Activated naive CD8-positive, alpha-beta T cell treated with anti-CD3 and anti-CD28 coated beads, Interleukin-2, amount 50 U/mL, for 24 hours (primary cell): ENCODE measurements at regions not wholly inside any gene's neighbourhood (a gene's known extent, or its start where the extent isn't known, plus 50 kb on each side); places are given as distances from the start of the nearest gene placed in this dataset.

Experiments
- ATAC-seq: fragments of 150-1000 bp; cut with Tn5 transposase; one replicate; pipeline ENCODE4 v1.10.0; 2021
- DNase-seq: peaks from one replicate; pipeline ENCODE4 v3.0.0; 2021
- H3K27ac Mint-ChIP-seq: one replicate; pipeline ENCODE4 v1.8.0; 2021; ENCODE audit warnings: mild to moderate bottlenecking, mixed read lengths
- H3K27me3 Mint-ChIP-seq: one replicate; pipeline ENCODE4 v1.8.0; 2021; ENCODE audit warnings: mixed read lengths
- H3K36me3 Mint-ChIP-seq: one replicate; pipeline ENCODE4 v1.8.0; 2021; ENCODE audit warnings: low read depth, mixed read lengths
- H3K4me1 Mint-ChIP-seq: one replicate; pipeline ENCODE4 v1.8.0; 2021; ENCODE audit warnings: mixed read lengths
- H3K4me3 Mint-ChIP-seq: one replicate; pipeline ENCODE4 v1.8.0; 2021; ENCODE audit warnings: mild to moderate bottlenecking, moderate library complexity, mixed read lengths
- H3K9me3 Mint-ChIP-seq: one replicate; pipeline ENCODE4 v1.8.0; 2021; ENCODE audit warnings: mixed read lengths

DNA sequence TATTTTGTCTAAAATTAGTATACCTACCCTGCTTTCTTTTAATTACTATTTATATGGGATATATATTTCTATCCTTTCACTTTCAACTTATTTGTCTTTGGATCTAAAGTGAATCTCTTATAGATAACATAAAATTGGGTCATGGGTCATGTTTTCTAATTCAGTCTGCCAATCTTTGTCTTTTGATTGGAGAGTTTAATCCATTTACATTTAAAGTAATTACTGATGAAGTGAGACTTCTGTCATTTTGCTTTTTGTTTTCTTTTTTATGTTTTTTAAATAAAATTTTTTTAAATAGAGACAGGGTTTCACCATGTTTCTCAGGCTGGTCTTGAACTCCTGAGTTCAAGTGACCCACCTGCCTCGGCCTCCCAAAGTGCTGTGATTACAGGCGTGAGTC is 50.5 kb upstream of the PRDM1 start:
- H3K27ac Mint-ChIP-seq: no peak overlapping the region
- peaks cover 2% of the 10 kb centered on the region for H3K27me3 Mint-ChIP-seq
- peaks cover 9% of the 10 kb centered on the region for H3K4me1 Mint-ChIP-seq
- no peak overlapping the region for H3K4me3 Mint-ChIP-seq
- peaks cover 15% of the 10 kb centered on the region for H3K9me3 Mint-ChIP-seq
- ATAC-seq: no peak
- peaks cover 3% of the 10 kb centered on the region for H3K36me3 Mint-ChIP-seq
- no peak for DNase-seq

DNA sequence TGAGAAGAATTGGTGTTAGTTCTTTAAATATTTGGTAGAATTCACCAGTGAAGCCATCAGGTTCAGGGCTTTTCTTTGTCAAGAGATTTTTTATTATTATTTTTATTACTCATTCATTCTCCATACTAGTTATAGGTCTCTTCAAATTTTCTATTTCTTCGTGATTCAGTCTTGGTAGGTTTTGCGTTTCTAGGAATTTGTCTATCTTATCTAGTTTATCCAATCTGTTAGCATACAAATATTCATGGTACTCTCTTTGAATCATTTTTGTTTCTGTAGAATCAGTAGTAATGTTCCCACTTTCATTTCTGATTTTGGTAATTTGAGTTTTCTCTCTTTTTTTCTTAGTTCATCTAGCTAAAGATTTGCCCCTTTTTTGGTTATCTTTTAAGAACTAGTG is 52.3 kb upstream of the PRDM1 start:
- peaks cover 15% of the 10 kb centered on the region for H3K9me3 Mint-ChIP-seq
- no peak overlapping the region for H3K27ac Mint-ChIP-seq
- H3K4me3 Mint-ChIP-seq: no peak overlapping the region
- DNase-seq (no peak), ATAC-seq (no peak)
- H3K36me3 Mint-ChIP-seq: peaks cover 3% of the 10 kb centered on the region
- peaks cover 6% of the 10 kb centered on the region for H3K27me3 Mint-ChIP-seq
- H3K4me1 Mint-ChIP-seq: peaks cover 9% of the 10 kb centered on the region

DNA sequence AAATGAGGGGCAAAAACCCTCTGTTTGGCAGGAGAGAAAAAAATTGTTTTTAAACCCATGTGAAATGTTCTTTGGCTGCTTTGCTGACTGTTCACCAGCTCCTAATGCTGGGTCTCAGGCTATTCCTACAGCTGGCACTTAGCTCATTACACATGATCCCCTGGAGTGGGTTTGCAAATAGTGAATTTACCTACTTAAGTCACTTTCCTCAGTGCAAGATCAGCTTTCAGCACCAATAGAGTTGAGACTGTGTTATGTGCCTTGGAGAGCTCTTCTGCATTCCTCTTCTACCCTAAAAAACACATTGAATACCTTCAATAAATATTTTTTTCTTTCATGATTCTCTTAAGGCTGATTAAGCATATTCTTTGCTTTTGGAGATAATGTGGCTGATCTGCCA is 58.4 kb upstream of the PRDM1 start:
- H3K9me3 Mint-ChIP-seq: no peaks in the 10 kb centered on the region
- ATAC-seq (no peak), DNase-seq (no peak)
- no peak overlapping the region for H3K27ac Mint-ChIP-seq
- no peaks in the 10 kb centered on the region for H3K36me3 Mint-ChIP-seq
- H3K4me3 Mint-ChIP-seq: no peak overlapping the region
- H3K27me3 Mint-ChIP-seq: peaks cover 22% of the 10 kb centered on the region
- H3K4me1 Mint-ChIP-seq: peaks cover 11% of the 10 kb centered on the region

DNA sequence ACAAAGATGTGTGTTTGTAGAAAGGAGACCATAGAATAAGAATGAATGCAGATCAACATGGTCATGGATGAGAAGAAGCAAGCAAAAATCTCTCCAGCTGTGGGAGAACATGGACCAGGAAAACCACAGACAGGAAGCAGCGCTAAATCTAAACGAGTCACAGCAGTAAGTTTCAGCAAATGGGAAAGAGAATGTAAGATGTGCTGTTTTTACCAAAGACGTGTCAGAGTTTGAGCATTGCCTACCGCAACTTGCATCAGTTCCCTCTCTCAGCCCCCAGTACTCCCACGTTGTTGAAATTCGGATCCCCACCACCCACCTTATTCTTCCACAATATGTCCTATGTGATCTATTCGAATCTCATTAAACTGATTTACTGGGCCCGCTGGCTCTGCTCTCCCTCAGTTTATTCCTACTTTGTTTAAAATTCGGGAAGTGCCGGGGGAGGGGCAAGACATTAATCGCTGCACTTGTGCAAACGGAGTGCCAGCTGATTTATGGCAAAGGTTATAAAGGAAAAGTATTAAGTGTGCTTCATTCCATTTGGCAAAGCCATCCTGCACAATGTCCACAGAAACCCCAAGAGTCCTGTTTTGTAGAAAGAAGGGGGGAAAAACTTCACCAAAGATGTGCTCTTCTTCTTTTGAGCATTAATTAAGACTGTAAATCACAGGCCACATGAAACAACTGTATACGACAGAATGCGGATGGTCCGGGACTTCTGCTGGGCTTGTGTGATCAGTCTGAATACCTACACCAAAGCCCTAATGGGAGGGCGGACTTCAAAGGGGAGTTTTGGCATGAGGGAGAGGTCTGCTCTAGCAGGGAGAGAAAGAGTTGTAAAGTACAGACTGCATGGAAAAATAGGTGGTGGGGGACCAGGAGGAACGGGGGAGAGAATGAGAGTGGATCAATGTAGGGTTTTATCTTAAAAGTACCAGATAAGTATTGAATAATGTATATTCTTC is 59.1 kb upstream of the PRDM1 start:
- H3K27ac Mint-ChIP-seq: no peak overlapping the region
- peaks cover 11% of the 10 kb centered on the region for H3K4me1 Mint-ChIP-seq
- H3K9me3 Mint-ChIP-seq: no peaks in the 10 kb centered on the region
- no peak for ATAC-seq
- no peak for DNase-seq
- H3K36me3 Mint-ChIP-seq: no peaks in the 10 kb centered on the region
- H3K27me3 Mint-ChIP-seq: peaks cover 22% of the 10 kb centered on the region
- H3K4me3 Mint-ChIP-seq: no peak overlapping the region

DNA sequence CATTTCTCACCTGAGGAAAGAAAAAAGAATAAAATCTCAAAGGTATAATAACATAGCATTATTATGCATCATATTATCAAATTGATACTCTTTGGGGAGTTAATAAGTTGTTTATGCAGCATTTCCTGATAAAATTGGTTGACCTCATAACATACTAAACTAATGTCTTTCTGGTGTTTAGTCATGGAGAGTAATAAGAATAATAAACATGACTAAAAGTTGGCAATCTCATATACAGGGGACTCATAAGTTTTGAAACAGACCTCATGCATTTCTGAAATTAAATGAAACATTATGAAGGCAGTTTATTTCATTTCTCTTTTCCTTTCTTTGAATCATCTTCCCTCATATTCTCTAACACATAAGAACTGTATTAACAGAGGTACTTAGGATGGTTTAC is 60.5 kb upstream of the PRDM1 start:
- no peak for ATAC-seq
- Mint-ChIP-seq H3K4me1 (peaks cover 11% of the 10 kb centered on the region), H3K27me3 (peaks cover 20% of the 10 kb centered on the region), H3K9me3 (no peaks in the 10 kb centered on the region), H3K36me3 (no peaks in the 10 kb centered on the region), H3K27ac (no peak overlapping the region), H3K4me3 (no peak overlapping the region)
- DNase-seq: no peak

DNA sequence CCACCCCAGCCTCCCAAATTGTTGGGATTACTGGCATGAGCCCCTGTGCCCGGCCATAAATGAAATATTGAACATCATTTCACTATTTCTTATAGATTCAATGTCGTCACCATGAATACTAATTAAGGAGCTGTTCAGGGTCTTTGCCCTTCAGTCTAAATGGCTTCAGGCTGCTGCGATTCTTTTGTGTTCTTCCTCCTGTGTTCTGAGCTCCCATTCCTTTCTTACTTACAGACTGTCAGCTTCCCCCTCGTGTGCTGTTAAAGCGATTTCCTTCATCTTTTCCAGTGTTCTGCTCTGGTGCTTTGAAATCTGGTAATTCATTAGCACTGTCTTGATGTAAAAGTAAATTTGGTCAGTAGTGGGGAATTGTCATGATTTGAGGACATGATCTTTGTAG is 63.3 kb upstream of the PRDM1 start:
- H3K4me1 Mint-ChIP-seq: peaks cover 11% of the 10 kb centered on the region
- no peak for DNase-seq
- no peaks in the 10 kb centered on the region for H3K9me3 Mint-ChIP-seq
- H3K36me3 Mint-ChIP-seq: no peaks in the 10 kb centered on the region
- H3K4me3 Mint-ChIP-seq: no peak overlapping the region
- no peak overlapping the region for H3K27ac Mint-ChIP-seq
- ATAC-seq: no peak
- H3K27me3 Mint-ChIP-seq: peaks cover 16% of the 10 kb centered on the region

DNA sequence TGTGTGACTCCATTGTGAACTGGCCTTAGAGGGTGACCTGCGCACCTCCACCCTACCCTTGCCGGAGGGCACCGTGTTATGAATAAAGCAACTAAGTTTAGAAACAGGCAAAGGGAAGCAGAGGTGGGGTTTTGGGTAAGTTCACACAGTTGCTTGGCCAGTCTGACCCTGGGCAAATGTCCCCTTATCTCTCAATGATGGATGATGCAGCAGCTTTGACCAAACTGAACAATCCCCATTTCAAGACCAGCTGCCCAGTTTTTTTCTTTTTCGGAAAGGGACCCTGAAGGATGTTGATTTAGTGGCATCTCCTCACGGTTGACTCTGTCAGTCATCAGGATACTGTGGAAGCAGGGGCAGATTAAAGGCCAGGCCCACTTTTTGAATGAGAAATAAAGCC is 68.7 kb upstream of the PRDM1 start:
- Mint-ChIP-seq H3K4me3 (no peak overlapping the region), H3K4me1 (no peaks in the 10 kb centered on the region), H3K36me3 (no peaks in the 10 kb centered on the region), H3K27me3 (peaks cover 9% of the 10 kb centered on the region), H3K27ac (no peak overlapping the region), H3K9me3 (no peaks in the 10 kb centered on the region)
- ATAC-seq (no peak), DNase-seq (no peak)

DNA sequence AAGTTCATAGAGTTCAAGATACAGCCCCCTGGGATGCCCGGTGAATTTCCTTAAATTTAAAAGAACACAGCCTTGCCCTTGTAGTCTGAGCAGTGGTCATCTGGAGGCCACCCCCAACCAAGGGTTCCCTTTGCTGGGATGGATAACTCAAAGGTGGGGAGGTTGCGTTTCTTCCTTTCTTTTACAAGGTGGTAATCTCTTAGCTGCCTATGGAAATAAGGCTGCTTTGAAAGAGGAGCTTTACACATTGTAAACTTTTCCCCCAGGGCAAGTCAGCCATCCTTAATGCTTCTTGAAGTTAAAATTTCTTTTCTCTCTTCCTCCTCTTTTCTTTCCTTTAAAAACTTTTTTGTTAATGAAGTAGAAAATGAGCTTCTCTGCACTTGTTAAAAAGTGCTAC is 71.2 kb upstream of the PRDM1 start:
- ATAC-seq (no peak), DNase-seq (no peak)
- H3K27me3 Mint-ChIP-seq: peaks cover 6% of the 10 kb centered on the region
- H3K4me3 Mint-ChIP-seq: no peak overlapping the region
- no peaks in the 10 kb centered on the region for H3K4me1 Mint-ChIP-seq
- H3K36me3 Mint-ChIP-seq: no peaks in the 10 kb centered on the region
- H3K9me3 Mint-ChIP-seq: no peaks in the 10 kb centered on the region
- no peak overlapping the region for H3K27ac Mint-ChIP-seq

DNA sequence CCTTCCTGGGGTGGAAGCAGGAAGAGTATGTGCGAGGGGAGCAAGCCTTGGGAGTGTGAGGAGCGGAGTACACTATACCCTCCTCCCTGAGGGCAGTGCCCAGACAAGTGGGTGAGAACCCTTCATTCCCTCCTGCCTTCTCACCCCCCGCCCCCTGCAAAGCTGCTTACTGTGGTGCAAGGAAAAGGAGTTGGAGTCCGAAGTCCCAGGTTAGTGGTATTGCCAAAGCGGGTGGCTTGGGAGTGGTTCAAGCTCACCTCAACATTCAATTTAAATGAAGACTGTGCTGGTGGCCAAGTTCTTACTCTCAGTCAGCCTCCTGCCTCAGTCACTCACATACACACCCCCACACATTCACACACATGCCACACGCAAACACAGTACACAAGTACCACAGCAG is 74.7 kb upstream of the PRDM1 start:
- Mint-ChIP-seq H3K9me3 (no peaks in the 10 kb centered on the region), H3K36me3 (no peaks in the 10 kb centered on the region), H3K27me3 (peaks cover 10% of the 10 kb centered on the region), H3K4me1 (no peaks in the 10 kb centered on the region), H3K4me3 (no peak overlapping the region), H3K27ac (no peak overlapping the region)
- DNase-seq (no peak), ATAC-seq (no peak)

DNA sequence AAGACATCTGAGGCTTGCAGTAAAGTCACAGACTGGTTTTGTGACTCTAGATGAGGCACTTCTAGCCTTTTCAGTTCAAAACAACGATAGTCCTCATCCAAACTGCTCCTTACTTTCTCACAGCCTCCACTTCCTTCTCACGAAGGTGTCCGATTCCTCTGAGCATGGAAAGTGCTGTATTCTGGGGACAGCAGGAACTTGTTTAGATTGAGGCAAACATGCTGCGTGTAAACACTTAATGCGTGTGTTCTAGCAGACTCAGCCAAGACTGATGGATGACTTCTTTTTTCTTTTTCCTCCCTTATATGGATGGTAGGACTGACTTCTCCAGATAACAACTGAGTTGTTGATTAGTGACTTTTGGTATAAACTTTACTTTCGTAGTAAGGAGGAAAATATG is 80.2 kb upstream of the PRDM1 start:
- no peak overlapping the region for H3K4me3 Mint-ChIP-seq
- H3K9me3 Mint-ChIP-seq: no peaks in the 10 kb centered on the region
- H3K36me3 Mint-ChIP-seq: no peaks in the 10 kb centered on the region
- H3K4me1 Mint-ChIP-seq: no peaks in the 10 kb centered on the region
- H3K27ac Mint-ChIP-seq: no peak overlapping the region
- peaks cover 32% of the 10 kb centered on the region for H3K27me3 Mint-ChIP-seq
- no peak for DNase-seq
- ATAC-seq: no peak

DNA sequence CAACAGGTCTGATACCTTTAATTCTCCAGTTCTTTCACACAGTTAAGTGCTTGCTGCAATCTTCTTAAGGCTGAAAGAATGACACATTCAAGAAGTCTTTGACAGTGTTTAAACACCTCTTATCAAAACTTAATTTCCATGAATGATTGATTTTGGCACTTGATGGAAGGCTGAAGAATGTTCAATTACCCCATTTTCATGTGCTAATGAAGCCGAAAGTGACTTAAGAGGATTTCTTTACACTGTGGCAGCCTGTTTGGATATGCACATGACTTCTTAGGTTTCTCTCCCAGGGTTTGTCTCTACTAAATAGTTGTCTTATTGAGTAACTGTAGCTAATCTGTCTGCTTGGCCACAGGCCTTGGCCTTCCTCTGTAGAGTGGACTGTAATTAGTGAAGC is 81.1 kb upstream of the PRDM1 start:
- no peaks in the 10 kb centered on the region for H3K4me1 Mint-ChIP-seq
- ATAC-seq: no peak
- DNase-seq: no peak
- no peak overlapping the region for H3K27ac Mint-ChIP-seq
- H3K4me3 Mint-ChIP-seq: no peak overlapping the region
- no peaks in the 10 kb centered on the region for H3K9me3 Mint-ChIP-seq
- no peaks in the 10 kb centered on the region for H3K36me3 Mint-ChIP-seq
- H3K27me3 Mint-ChIP-seq: peaks cover 36% of the 10 kb centered on the region

DNA sequence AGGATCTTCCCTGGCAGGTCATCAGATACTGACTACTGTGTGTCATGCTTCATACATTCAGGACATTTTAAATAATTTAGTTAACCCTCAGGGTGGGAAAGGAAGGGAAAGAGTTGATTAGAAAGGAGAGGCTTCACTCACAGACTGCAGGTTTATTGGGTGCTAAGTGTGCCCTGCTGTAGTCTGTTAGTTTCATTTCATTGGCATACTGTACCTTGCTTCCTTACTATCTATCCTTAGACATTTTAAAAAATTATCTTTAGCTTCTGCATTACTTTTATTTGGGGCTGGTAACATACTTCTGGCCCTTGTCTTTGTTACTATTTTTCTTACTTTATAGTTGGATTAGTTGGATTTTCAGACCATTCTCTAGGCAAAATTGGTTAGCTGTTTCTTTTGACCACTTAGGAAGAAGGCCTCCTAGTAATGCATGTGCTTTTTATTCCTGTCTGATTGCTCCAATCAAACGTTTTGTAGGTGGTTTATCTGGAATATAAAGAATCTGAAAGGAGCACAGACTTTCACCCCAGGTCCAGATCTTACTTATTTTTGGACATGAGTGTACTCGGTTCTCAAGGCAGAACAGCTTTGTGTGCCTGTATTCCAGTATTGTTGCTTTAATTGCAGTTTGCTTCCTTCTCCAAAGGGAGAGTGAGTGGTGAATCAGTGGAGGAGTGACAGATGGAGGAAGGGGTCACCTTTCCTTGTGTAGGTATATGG is 82.7 kb upstream of the PRDM1 start:
- no peak overlapping the region for H3K27ac Mint-ChIP-seq
- no peak for DNase-seq
- peaks cover 45% of the 10 kb centered on the region for H3K27me3 Mint-ChIP-seq
- no peaks in the 10 kb centered on the region for H3K36me3 Mint-ChIP-seq
- no peaks in the 10 kb centered on the region for H3K9me3 Mint-ChIP-seq
- ATAC-seq: no peak
- H3K4me3 Mint-ChIP-seq: no peak overlapping the region
- H3K4me1 Mint-ChIP-seq: no peaks in the 10 kb centered on the region

DNA sequence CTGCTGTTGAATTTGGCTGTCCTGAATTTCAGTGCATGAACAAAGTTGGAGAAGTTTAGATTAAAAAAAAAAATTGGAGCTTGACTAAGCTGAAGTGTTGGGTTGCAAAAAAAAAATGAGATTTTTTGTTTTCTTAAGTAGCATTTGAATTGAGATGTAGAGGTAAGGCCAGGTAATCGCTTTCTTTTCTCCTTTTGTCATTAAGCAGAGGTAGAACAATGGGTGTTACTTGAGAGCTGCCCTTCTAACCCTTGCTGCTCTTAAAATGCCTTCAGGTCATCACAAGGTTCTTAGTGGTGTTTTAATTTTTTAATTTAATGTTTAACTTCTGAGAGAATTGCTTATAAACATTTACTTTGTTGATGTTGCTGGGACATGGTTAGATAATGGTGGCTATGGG is 84.1 kb upstream of the PRDM1 start:
- ATAC-seq (no peak), DNase-seq (no peak)
- H3K27me3 Mint-ChIP-seq: peaks cover 56% of the 10 kb centered on the region
- H3K4me1 Mint-ChIP-seq: no peaks in the 10 kb centered on the region
- H3K27ac Mint-ChIP-seq: no peak overlapping the region
- no peaks in the 10 kb centered on the region for H3K9me3 Mint-ChIP-seq
- H3K4me3 Mint-ChIP-seq: no peak overlapping the region
- H3K36me3 Mint-ChIP-seq: no peaks in the 10 kb centered on the region

DNA sequence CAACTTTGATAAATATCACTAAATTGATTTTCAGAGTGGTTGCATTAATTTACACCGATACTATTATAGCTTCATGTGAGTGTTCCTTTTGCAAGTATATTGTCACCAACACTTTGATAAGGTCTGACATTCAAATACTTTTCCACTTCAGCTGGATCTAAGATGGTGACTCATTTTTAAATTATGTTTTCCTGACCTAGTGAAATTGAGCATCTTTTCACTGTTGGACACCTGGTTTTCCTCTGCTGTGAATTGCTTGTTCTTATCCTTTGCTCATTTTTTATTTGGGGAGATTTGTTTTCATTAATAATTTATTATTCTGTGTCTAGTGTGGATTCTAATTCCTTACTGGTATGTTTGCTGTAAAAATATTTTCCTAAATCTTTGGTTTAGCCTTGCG is 85.2 kb upstream of the PRDM1 start:
- H3K4me3 Mint-ChIP-seq: no peak overlapping the region
- no peak for ATAC-seq
- DNase-seq: no peak
- H3K9me3 Mint-ChIP-seq: no peaks in the 10 kb centered on the region
- peaks cover 67% of the 10 kb centered on the region for H3K27me3 Mint-ChIP-seq
- no peaks in the 10 kb centered on the region for H3K36me3 Mint-ChIP-seq
- no peaks in the 10 kb centered on the region for H3K4me1 Mint-ChIP-seq
- H3K27ac Mint-ChIP-seq: no peak overlapping the region

DNA sequence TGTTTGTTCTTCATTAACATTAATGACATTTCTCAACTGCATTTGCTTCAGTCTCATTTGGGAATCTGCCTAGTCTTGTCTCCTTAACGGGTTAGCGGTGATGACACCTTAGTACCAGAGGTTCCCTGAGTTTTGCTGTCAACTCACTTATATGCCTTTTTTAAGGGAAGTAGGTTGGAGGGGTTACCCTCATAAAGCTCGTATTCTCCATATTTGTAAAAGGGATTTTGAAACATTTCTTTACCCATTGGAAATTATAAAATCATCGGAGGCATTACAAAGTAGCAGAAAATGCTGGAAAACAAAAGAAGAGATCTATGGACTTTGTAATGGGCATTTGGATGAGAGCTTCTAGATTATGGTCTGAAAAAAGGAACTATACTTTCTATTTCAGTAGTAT is 88.7 kb upstream of the PRDM1 start:
- H3K4me3 Mint-ChIP-seq: no peak overlapping the region
- no peak for DNase-seq
- H3K36me3 Mint-ChIP-seq: no peaks in the 10 kb centered on the region
- no peak overlapping the region for H3K27ac Mint-ChIP-seq
- H3K9me3 Mint-ChIP-seq: no peaks in the 10 kb centered on the region
- H3K4me1 Mint-ChIP-seq: peaks cover 24% of the 10 kb centered on the region
- peaks cover 71% of the 10 kb centered on the region for H3K27me3 Mint-ChIP-seq
- no peak for ATAC-seq
